HG02798 (cell line): ENCODE measurements at regions not wholly inside any gene's neighbourhood (a gene's known extent, or its start where the extent isn't known, plus 50 kb on each side); places are given as distances from the start of the nearest gene placed in this dataset.

Source experiments
- ATAC-seq: cut with Tn5 transposase; IDR thresholded peaks from one replicate; pipeline ENCODE4 v1.9.1; 2021; ENCODE audit warnings: mild to moderate bottlenecking; ENCODE audit not compliant: unreplicated experiment, poor library complexity

DNA sequence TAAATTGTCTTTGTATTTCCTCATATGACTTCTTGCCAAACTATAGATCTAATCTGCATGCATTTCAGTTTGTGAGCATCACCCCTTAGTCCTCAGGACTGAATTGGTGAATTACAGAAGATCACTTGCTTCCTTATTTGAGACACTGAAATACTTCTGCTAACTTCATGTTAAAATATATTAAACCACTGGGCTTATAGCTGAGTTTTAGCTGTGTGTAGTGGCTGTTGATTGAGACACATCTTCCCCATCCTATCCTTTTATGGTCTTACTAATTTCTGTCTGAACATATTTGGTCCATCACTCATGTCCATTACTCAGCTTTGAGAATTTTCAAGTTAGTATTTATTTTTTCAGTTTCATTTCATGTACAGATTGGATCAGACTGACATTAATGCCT is 295.9 kb downstream of the PSAT1 start:
- no peak for ATAC-seq

- no peak for ATAC-seq
Measured at GRCh38 chr9:78595200-78595945, 298.4 kb downstream of the PSAT1 start.

DNA sequence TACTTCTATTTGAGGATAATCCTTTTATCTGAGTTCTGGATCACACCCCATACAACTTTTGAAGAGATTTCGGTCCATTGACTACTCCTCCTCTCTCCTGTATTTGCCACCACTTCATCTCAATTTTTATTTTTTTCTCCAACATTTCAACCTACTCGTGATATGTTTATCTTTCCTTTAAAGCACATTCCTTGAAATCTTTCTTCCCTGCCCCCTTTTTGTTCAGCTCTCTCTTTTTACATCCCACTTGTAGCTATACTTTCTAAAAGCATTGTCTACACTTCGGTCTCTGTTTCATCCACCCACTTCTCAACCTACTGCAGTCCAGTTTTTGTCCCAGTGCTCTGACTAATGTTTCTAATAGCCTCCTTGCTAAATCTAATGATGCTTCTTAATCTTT is 299.4 kb downstream of the PSAT1 start:
- ATAC-seq: no peak

DNA sequence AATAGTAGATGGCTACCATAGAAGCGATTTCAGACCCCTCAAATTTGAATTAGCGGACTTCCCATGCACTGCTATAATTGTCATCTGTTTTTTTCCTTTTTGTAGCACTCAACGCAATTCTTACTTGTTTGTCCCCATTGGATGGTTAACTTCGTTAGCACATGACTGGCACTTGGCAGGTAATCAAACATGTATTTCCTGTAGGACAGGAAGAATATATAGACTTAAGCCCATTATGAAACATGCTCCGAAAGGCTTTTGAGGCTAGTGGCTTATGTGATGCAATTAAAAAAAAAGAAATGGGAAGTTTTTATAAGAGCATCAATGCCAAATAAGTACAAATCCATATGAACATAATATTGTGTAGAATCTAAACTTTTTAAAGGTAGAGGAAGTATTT is 301.2 kb downstream of the PSAT1 start:
- ATAC-seq: no peak

DNA sequence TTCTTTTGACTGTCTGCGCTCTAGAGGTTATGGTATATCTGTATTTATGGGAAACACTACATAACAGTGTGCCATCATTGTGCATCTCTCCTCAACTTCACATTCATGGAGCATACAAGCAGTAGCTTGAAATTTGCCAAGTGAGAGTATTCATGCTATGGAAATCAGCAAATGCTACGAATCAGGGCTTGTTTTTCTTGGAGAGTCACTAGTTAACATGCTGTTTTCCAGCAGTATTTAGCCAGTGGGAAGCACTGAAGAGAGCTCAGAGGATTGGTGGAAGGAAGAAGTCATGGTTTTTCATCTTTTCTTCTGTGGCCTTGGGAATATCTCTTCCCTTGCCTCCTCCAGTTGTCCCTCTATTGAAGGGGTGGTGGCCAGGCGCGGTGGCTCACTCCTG is 303.0 kb downstream of the PSAT1 start:
- no peak for ATAC-seq

DNA sequence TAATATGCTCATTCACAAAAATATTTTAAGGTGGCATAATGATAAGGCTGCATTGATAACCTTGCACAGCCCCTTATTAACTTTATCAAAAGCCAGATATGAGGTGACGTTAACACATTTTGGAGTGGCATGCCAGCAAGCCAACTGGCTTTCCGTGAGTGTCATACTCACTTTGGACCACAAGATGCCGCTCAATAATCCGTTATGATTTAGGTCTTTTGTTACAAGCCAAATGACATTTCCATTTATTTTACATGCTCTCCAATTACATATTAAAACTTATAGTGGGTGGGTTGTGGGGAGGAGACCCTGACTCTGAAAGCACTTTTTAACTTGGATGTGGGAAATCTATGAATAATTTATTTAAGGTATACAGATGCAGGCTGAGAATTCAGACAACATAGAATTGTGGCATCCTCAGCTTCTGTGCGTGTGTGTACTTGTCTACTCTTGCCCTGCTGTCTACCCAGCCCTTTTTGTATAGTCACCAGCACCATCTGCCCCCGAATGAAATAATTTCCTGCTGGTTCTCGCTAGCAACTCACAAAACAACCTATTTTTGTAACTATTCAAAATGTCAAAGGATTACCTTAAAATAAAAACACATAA is 305.1 kb downstream of the PSAT1 start:
- ATAC-seq: peak; percentile 75

GRCh38 chr9:78605041-78606000 is 308.4 kb downstream of the PSAT1 start:
- no peak for ATAC-seq

DNA sequence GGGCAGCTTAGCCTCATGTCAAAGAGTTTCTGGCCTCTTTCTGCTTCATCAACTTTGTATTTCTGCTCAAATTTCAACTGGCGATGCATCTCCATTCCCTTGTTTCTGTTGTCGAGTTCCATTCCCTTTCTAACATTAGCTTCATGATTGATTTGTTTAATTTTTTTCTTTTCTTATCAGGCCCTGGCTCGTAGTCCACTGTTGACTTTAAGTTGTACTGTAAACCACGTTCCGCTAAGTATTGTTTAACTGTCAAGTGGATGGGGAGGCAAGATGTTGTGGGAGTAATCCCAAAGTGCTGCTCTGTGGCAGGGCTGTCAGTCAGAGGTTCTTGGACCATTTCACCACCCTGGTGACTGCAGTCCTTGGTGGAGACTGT is 309.1 kb downstream of the PSAT1 start:
- no peak for ATAC-seq

GRCh38 chr9:78607853-78608252 is 310.9 kb downstream of the PSAT1 start:
- ATAC-seq: no peak

DNA sequence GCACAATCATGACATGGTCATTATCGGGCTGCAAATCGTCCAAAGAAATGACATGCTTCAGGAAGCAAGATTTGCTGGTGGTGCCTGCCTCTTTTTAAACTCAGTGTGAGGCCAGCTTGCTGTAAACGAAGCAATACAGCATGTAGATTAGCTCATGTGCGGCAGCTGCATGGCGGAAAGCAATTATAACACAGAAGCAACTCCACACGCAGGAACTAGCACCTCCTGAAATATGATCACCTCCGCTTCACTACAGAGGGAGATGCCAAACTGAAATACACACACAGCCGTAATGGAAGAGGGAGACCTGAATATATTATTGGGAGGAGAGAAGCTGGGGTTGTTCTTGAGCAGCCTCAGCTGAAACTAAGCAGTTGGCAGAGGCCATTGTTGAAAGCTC is 312.5 kb downstream of the PSAT1 start:
- no peak for ATAC-seq

DNA sequence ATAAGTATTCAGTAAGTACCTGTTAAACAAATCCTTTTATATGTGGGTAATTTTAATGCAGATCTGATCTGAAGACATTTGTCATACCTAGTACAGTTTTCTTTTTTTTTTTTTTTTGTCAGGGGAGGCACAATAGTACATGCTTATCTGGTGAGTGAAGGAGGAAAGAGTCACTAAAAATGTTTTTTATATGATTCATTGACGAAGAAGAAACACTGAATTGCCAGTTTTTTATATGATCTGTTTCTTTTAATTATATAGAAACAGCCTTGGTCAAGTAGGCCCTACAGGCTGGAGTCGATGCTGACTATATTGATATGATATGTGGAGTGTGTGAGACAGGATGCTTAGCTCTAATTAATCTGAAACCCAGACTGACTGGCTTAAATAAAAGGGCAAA is 315.2 kb downstream of the PSAT1 start:
- ATAC-seq: no peak

- no peak for ATAC-seq
Measured at GRCh38 chr9:78613006-78613405, 316.1 kb downstream of the PSAT1 start.

GRCh38 chr9:78614892-78615291 is 318.0 kb downstream of the PSAT1 start:
- no peak for ATAC-seq

- ATAC-seq: no peak
Measured at GRCh38 chr9:78615372-78615771, 318.4 kb downstream of the PSAT1 start.

DNA sequence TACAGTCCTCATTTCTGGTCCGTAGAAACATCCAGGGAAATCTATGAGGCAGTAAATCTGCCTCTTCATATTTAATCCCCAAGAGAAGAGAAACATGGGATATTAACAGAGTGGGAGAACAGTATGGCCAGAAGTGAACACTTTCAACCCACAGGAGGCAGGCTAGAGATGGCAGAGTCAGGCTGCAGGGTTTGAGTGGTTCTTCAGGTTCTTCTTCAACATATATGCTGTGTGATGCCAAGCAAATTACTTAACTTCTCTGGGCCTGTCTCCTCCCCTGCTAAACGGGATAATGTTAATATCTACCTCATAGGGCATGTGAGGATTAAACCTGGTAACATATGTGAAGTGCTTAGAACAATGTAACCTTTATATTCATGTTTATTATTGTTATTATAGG is 321.8 kb downstream of the PSAT1 start:
- no peak for ATAC-seq

DNA sequence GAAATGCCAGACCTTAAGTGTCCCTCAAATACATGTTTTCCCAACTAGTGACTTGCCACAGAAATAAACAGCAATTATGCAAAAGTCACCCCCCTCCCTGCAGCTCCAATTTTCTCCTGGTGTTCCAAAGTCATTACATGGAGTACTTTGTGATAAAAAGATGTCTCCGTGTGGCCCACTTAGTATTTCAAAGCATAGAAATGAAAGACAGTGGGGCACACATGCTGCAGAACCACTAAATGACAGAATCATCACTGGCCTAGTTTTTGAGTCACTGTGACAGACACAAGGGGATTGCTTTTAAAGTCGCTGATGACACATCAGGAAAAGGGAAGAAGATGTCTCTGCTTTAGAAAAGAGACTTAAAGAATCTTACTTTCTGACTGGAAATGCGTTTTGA is 323.4 kb downstream of the PSAT1 start:
- ATAC-seq: no peak

DNA sequence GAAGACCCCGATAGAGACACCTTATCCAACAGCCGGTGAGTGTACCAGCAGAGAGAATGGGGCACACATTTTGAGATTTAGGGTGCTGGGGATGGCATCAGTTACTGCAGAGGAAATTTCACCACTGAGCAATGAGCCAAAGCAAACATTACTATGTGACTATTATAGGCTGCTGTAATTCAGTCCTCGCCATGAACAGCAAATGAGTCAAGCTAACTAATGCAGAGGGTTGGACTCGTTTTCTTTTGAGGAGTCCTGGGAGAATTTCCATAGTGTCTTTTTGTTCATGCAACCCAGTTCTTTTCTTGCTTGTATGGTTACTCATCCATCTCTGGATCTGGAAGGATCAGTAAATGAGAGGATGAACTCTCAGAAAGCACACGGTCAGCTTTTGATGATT is 323.8 kb downstream of the PSAT1 start:
- no peak for ATAC-seq

- no peak for ATAC-seq
Measured at GRCh38 chr9:78622126-78622525, 325.2 kb downstream of the PSAT1 start.

- ATAC-seq: no peak
Measured at GRCh38 chr9:78626971-78627370, 330.0 kb downstream of the PSAT1 start.

- ATAC-seq: no peak
Measured at GRCh38 chr9:78630966-78631365, 334.0 kb downstream of the PSAT1 start.

DNA sequence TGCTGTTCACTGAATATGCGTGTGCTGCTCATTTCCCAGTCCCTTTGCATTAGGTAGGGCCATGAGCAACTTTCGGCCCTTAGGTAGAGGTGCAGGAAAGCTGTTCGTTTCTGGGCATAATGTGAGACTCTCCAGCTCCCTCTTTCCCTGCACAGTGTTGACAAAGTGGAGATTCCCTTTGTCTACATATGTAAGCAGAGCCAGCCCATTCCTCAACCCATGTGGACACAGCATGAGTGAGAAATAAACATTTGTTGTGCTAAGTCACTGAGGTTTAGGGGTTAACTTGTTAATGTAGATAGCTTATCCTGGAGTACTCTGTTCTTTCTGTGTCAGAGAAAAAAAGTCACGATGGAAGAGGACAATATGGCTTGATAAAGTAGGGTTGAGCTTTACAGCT is 343.8 kb downstream of the PSAT1 start:
- no peak for ATAC-seq
